GM12891 (cell line): ENCODE measurements at regions not wholly inside any gene's neighbourhood (a gene's known extent, or its start where the extent isn't known, plus 50 kb on each side); places are given as distances from the start of the nearest gene placed in this dataset.

Experiments
- POLR2AphosphoS5 ChIP-seq: IDR thresholded peaks from 2 replicates; pipeline ENCODE4 v1.6.1; 2011; ENCODE audit warnings: low read depth, low read length, control low read depth
- TAF1 ChIP-seq: IDR thresholded peaks from 2 replicates; pipeline ENCODE4 v1.6.1; 2011; ENCODE audit warnings: low read depth, low read length, control low read depth

DNA sequence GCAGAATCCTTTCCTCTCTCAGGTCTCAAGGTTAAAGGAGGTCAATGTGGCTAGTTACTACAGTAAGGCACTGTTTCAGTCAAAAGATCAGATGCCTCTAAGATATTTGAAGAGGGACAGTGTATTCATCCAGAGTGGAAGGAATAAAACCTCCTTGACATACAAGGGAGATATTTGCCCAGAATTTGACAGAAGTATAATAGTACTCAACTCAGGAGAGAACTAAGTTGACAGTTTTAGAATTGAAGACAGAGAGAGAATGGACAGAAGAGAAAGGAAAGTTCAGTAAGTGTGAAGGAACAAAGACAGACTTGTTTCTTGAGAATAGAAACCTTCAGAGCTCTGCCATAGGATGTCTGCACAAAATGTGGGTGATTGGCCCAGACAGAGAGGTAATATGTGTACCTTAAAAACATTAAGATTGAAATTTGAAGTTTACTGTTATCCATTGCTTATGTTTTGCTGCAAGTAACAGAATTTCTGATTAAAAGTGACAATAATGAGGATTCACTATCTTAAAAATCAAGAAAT lies 507.1 kb downstream of the IGSF11 start:
- no peak for TF ChIP-seq POLR2AphosphoS5
- TF ChIP-seq TAF1 = no peak
